HL-60 (cell line): ENCODE measurements at regions not wholly inside any gene's neighbourhood (a gene's known extent, or its start where the extent isn't known, plus 50 kb on each side); places are given as distances from the start of the nearest gene placed in this dataset.

Source experiments
- DNase-seq, 2 experiments: peaks; one replicate each; pipeline ENCODE4 v3.0.0-alpha.2; 2010 to 2020; ENCODE audit warnings: low read depth in 1 of 2, low spot score in 1 of 2
- H3K27ac ChIP-seq: fragments of 250-450 bp; sonication (Bioruptor Pico); replicated peaks from 2 replicates; pipeline ENCODE4 v1.5.1; 2020; ENCODE audit warnings: mild to moderate bottlenecking, moderate library complexity
- H3K27me3 ChIP-seq: fragments of 250-450 bp; sonication (Bioruptor Pico); 2 replicates; pipeline ENCODE4 v1.5.1; 2021; ENCODE audit warnings: mild to moderate bottlenecking, moderate library complexity; ENCODE audit not compliant: insufficient read depth, poor library complexity, severe bottlenecking
- H3K4me3 ChIP-seq: replicated peaks from 2 replicates; pipeline ENCODE4 v1.5.1; 2011; ENCODE audit warnings: mild to moderate bottlenecking, control low read depth, low read length; ENCODE audit not compliant: insufficient read depth
- CTCF ChIP-seq: IDR thresholded peaks from one replicate; pipeline ENCODE4 v1.5.1; 2011; ENCODE audit warnings: low read length, control low read depth, inconsistent platforms; ENCODE audit not compliant: insufficient read depth
- GABPA ChIP-seq: IDR thresholded peaks from 2 replicates; pipeline ENCODE4 v1.6.1; 2012; ENCODE audit warnings: low read depth
- POLR2AphosphoS5 ChIP-seq: IDR thresholded peaks from 2 replicates; pipeline ENCODE4 v1.6.1; 2012; ENCODE audit warnings: low read depth
- REST ChIP-seq: IDR thresholded peaks from 2 replicates; pipeline ENCODE4 v1.6.1; 2012; ENCODE audit warnings: low read depth; ENCODE audit not compliant: insufficient replicate concordance
- SPI1 ChIP-seq: IDR thresholded peaks from 2 replicates; pipeline ENCODE4 v1.6.1; 2012; ENCODE audit warnings: low read depth, mild to moderate bottlenecking, borderline replicate concordance

GRCh38 chr5:106601620-106602019 is 1069.1 kb downstream of the EFNA5 start:
- no peak for TF ChIP-seq REST
- no peak for TF ChIP-seq POLR2AphosphoS5
- TF ChIP-seq CTCF: no peak
- no peak for TF ChIP-seq SPI1
- TF ChIP-seq GABPA: no peak
- H3K27me3 ChIP-seq: no peaks in the 10 kb centered on the region
- no peak overlapping the region for H3K4me3 ChIP-seq
- DNase-seq: peak in 1 of 2 experiments; percentile 7
- H3K27ac ChIP-seq: peak overlapping the region; percentile 26; the same call in 1 of the 2 replicates

- 0 out of 2 replicates have a peak overlapping the region, but pooled peaks have one; percentile 26 for H3K27ac ChIP-seq
- TF ChIP-seq CTCF (no peak), POLR2AphosphoS5 (no peak), SPI1 (no peak), GABPA (no peak), REST (no peak)
- no peak overlapping the region for H3K4me3 ChIP-seq
- no peak for DNase-seq
- no peaks in the 10 kb centered on the region for H3K27me3 ChIP-seq
Observed at GRCh38 chr5:106600803-106601202, 1069.9 kb downstream of the EFNA5 start.

- no peak for DNase-seq
- Histone ChIP-seq H3K4me3 (no peak overlapping the region), H3K27me3 (no peaks in the 10 kb centered on the region), H3K27ac (no peak overlapping the region)
- TF ChIP-seq SPI1 (no peak), POLR2AphosphoS5 (no peak), REST (no peak), CTCF (no peak), GABPA (no peak)
Observed at GRCh38 chr5:106595864-106596263, 1074.9 kb downstream of the EFNA5 start.
